ENCODE measurements at regions not wholly inside any gene's neighbourhood (a gene's known extent, or its start where the extent isn't known, plus 50 kb on each side); places are given as distances from the start of the nearest gene placed in this dataset.

GRCh38 chr7:48992816-48993215 lies 68.5 kb downstream of the CDC14C start:
- Histone ChIP-seq H3K27ac (ENCODE audit: low read depth, low read length) (no peak overlapping the region), H3K4me1 (ENCODE audit: control insufficient read depth in 2 of 2, insufficient read depth in 2 of 2, low read length in 2 of 2) (no peaks in the 10 kb centered on the region), H3K36me3 (ENCODE audit: control insufficient read depth in 2 of 3, insufficient read depth in 3 of 3, low read length in 3 of 3) (no peaks in the 10 kb centered on the region), H3K4me3 (ENCODE audit: low read length) (no peak overlapping the region), H3K9me3 (ENCODE audit: control insufficient read depth in 2 of 3, low read length in 3 of 3) (no peaks in the 10 kb centered on the region), H3K27me3 (ENCODE audit: control insufficient read depth in 2 of 2, insufficient read depth in 2 of 2, low read length in 2 of 2) (no peaks in the 10 kb centered on the region)
- intact Hi-C loops (cut with micrococcal nuclease): no loop called here
- Mint-ChIP-seq H3K27me3 (peaks cover 0 to 5% (median 0%) of the 10 kb centered on the region in 5 donors), H3K4me3 (no peak overlapping the region), H3K4me1 (no peaks in the 10 kb centered on the region), H3K36me3 (no peaks in the 10 kb centered on the region), H3K9me3 (peaks cover 0 to 20% (median 5%) of the 10 kb centered on the region in 11 donors), H3K27ac (no peak overlapping the region)
- CTCF ChIA-PET: no interaction called here
- DNase-seq (no peak), ATAC-seq (no peak)
- POLR2A ChIA-PET: no interaction called here

- Mint-ChIP-seq H3K4me3 (no peak overlapping the region), H3K4me1 (peaks cover 0 to 1% (median 0%) of the 10 kb centered on the region in 7 donors), H3K27me3 (no peaks in the 10 kb centered on the region), H3K36me3 (no peaks in the 10 kb centered on the region), H3K27ac (no peak overlapping the region), H3K9me3 (peaks cover 1 to 24% (median 7%) of the 10 kb centered on the region in 11 donors)
- no peaks in the 10 kb centered on the region for H3K9me3 ChIP-seq (ENCODE audit: control insufficient read depth in 2 of 3, low read length in 3 of 3)
- intact Hi-C loops (cut with micrococcal nuclease): loop anchor here in 1 of 2 donors (2.0 kb wide), 1 partner anchor 851 kb away; no protein-coding TSS in a partner anchor
- POLR2A ChIA-PET: no interaction called here
- CTCF ChIA-PET: no interaction called here
- H3K27me3 ChIP-seq (ENCODE audit: control insufficient read depth in 2 of 2, insufficient read depth in 2 of 2, low read length in 2 of 2): no peaks in the 10 kb centered on the region
- H3K4me1 ChIP-seq (ENCODE audit: control insufficient read depth in 2 of 2, insufficient read depth in 2 of 2, low read length in 2 of 2): no peaks in the 10 kb centered on the region
- H3K27ac ChIP-seq (ENCODE audit: low read depth, low read length): no peak overlapping the region
- H3K4me3 ChIP-seq (ENCODE audit: low read length): no peak overlapping the region
- no peaks in the 10 kb centered on the region for H3K36me3 ChIP-seq (ENCODE audit: control insufficient read depth in 2 of 3, insufficient read depth in 3 of 3, low read length in 3 of 3)
- DNase-seq (no peak), ATAC-seq (no peak)
Observed at GRCh38 chr7:49001610-49002033, 77.3 kb downstream of the CDC14C start.

- Histone ChIP-seq H3K4me3 (ENCODE audit: low read length) (no peak overlapping the region), H3K4me1 (ENCODE audit: control insufficient read depth in 2 of 2, insufficient read depth in 2 of 2, low read length in 2 of 2) (no peaks in the 10 kb centered on the region), H3K27ac (ENCODE audit: low read depth, low read length) (no peak overlapping the region), H3K36me3 (ENCODE audit: control insufficient read depth in 2 of 3, insufficient read depth in 3 of 3, low read length in 3 of 3) (no peaks in the 10 kb centered on the region), H3K27me3 (ENCODE audit: control insufficient read depth in 2 of 2, insufficient read depth in 2 of 2, low read length in 2 of 2) (no peaks in the 10 kb centered on the region), H3K9me3 (ENCODE audit: control insufficient read depth in 2 of 3, low read length in 3 of 3) (no peaks in the 10 kb centered on the region)
- Mint-ChIP-seq H3K27ac (no peak overlapping the region), H3K9me3 (peaks cover 2 to 55% (median 15%) of the 10 kb centered on the region in 11 donors), H3K4me3 (no peak overlapping the region), H3K4me1 (no peaks in the 10 kb centered on the region), H3K27me3 (no peaks in the 10 kb centered on the region), H3K36me3 (peaks cover 0 to 5% (median 0%) of the 10 kb centered on the region in 5 donors)
- ChIA-PET CTCF (no interaction called here), POLR2A (no interaction called here)
- ATAC-seq: no peak
- no peak for DNase-seq
- intact Hi-C loops (cut with micrococcal nuclease): no loop called here
Observed at GRCh38 chr7:49010717-49011116, 86.4 kb downstream of the CDC14C start.

GRCh38 chr7:49014870-49015269 lies 90.5 kb downstream of the CDC14C start:
- peaks cover 0 to 37% (median 6%) of the 10 kb centered on the region in 11 donors for H3K9me3 Mint-ChIP-seq
- no peaks in the 10 kb centered on the region for H3K27me3 Mint-ChIP-seq
- no peaks in the 10 kb centered on the region for H3K4me1 Mint-ChIP-seq
- H3K4me3 Mint-ChIP-seq: no peak overlapping the region
- no peak overlapping the region for H3K27ac Mint-ChIP-seq
- intact Hi-C loops (cut with micrococcal nuclease): no loop called here
- Histone ChIP-seq H3K36me3 (ENCODE audit: control insufficient read depth in 2 of 3, insufficient read depth in 3 of 3, low read length in 3 of 3) (no peaks in the 10 kb centered on the region), H3K4me3 (ENCODE audit: low read length) (no peak overlapping the region), H3K9me3 (ENCODE audit: control insufficient read depth in 2 of 3, low read length in 3 of 3) (no peaks in the 10 kb centered on the region), H3K27me3 (ENCODE audit: control insufficient read depth in 2 of 2, insufficient read depth in 2 of 2, low read length in 2 of 2) (no peaks in the 10 kb centered on the region), H3K27ac (ENCODE audit: low read depth, low read length) (no peak overlapping the region), H3K4me1 (ENCODE audit: control insufficient read depth in 2 of 2, insufficient read depth in 2 of 2, low read length in 2 of 2) (no peaks in the 10 kb centered on the region)
- H3K36me3 Mint-ChIP-seq: no peaks in the 10 kb centered on the region
- ChIA-PET POLR2A (no interaction called here), CTCF (no interaction called here)
- DNase-seq (no peak), ATAC-seq (no peak)

GRCh38 chr7:49020145-49020544 lies 95.8 kb downstream of the CDC14C start:
- intact Hi-C loops (cut with micrococcal nuclease): no loop called here
- DNase-seq: no peak
- Histone ChIP-seq H3K9me3 (ENCODE audit: control insufficient read depth in 2 of 3, low read length in 3 of 3) (no peaks in the 10 kb centered on the region), H3K36me3 (ENCODE audit: control insufficient read depth in 2 of 3, insufficient read depth in 3 of 3, low read length in 3 of 3) (no peaks in the 10 kb centered on the region), H3K4me3 (ENCODE audit: low read length) (no peak overlapping the region), H3K4me1 (ENCODE audit: control insufficient read depth in 2 of 2, insufficient read depth in 2 of 2, low read length in 2 of 2) (no peaks in the 10 kb centered on the region), H3K27ac (ENCODE audit: low read depth, low read length) (no peak overlapping the region), H3K27me3 (ENCODE audit: control insufficient read depth in 2 of 2, insufficient read depth in 2 of 2, low read length in 2 of 2) (no peaks in the 10 kb centered on the region)
- no peaks in the 10 kb centered on the region for H3K27me3 Mint-ChIP-seq
- peaks cover 0 to 19% (median 6%) of the 10 kb centered on the region in 11 donors for H3K9me3 Mint-ChIP-seq
- H3K36me3 Mint-ChIP-seq: no peaks in the 10 kb centered on the region
- ATAC-seq: no peak
- no peak overlapping the region for H3K27ac Mint-ChIP-seq
- no peaks in the 10 kb centered on the region for H3K4me1 Mint-ChIP-seq
- no peak overlapping the region for H3K4me3 Mint-ChIP-seq
- POLR2A ChIA-PET: no interaction called here
- CTCF ChIA-PET: no interaction called here

- no peaks in the 10 kb centered on the region for H3K4me1 Mint-ChIP-seq
- no peaks in the 10 kb centered on the region for H3K27me3 ChIP-seq (ENCODE audit: control insufficient read depth in 2 of 2, insufficient read depth in 2 of 2, low read length in 2 of 2)
- H3K4me1 ChIP-seq (ENCODE audit: control insufficient read depth in 2 of 2, insufficient read depth in 2 of 2, low read length in 2 of 2): no peaks in the 10 kb centered on the region
- no peaks in the 10 kb centered on the region for H3K27me3 Mint-ChIP-seq
- H3K27ac ChIP-seq (ENCODE audit: low read depth, low read length): no peak overlapping the region
- intact Hi-C loops (cut with micrococcal nuclease): no loop called here
- no peak overlapping the region for H3K27ac Mint-ChIP-seq
- H3K36me3 ChIP-seq (ENCODE audit: control insufficient read depth in 2 of 3, insufficient read depth in 3 of 3, low read length in 3 of 3): no peaks in the 10 kb centered on the region
- H3K9me3 ChIP-seq (ENCODE audit: control insufficient read depth in 2 of 3, low read length in 3 of 3): no peaks in the 10 kb centered on the region
- POLR2A ChIA-PET: no interaction called here
- H3K9me3 Mint-ChIP-seq: peaks cover 0 to 8% (median 4%) of the 10 kb centered on the region in 11 donors
- CTCF ChIA-PET: no interaction called here
- ATAC-seq (no peak), DNase-seq (no peak)
- H3K4me3 ChIP-seq (ENCODE audit: low read length): no peak overlapping the region
- no peak overlapping the region for H3K4me3 Mint-ChIP-seq
- H3K36me3 Mint-ChIP-seq: no peaks in the 10 kb centered on the region
Observed at GRCh38 chr7:49022448-49022847, 98.1 kb downstream of the CDC14C start.

GRCh38 chr7:49023345-49024328 lies 99.3 kb downstream of the CDC14C start:
- Histone ChIP-seq H3K27ac (ENCODE audit: low read depth, low read length) (no peak overlapping the region), H3K36me3 (ENCODE audit: control insufficient read depth in 2 of 3, insufficient read depth in 3 of 3, low read length in 3 of 3) (no peaks in the 10 kb centered on the region), H3K27me3 (ENCODE audit: control insufficient read depth in 2 of 2, insufficient read depth in 2 of 2, low read length in 2 of 2) (no peaks in the 10 kb centered on the region), H3K4me1 (ENCODE audit: control insufficient read depth in 2 of 2, insufficient read depth in 2 of 2, low read length in 2 of 2) (no peaks in the 10 kb centered on the region), H3K4me3 (ENCODE audit: low read length) (no peak overlapping the region), H3K9me3 (ENCODE audit: control insufficient read depth in 2 of 3, low read length in 3 of 3) (no peaks in the 10 kb centered on the region)
- H3K27ac Mint-ChIP-seq: no peak overlapping the region
- H3K27me3 Mint-ChIP-seq: no peaks in the 10 kb centered on the region
- DNase-seq (no peak), ATAC-seq (no peak)
- ChIA-PET CTCF (no interaction called here), POLR2A (no interaction called here)
- no peak overlapping the region for H3K4me3 Mint-ChIP-seq
- peaks cover 0 to 8% (median 4%) of the 10 kb centered on the region in 11 donors for H3K9me3 Mint-ChIP-seq
- intact Hi-C loops (cut with micrococcal nuclease): no loop called here
- H3K4me1 Mint-ChIP-seq: no peaks in the 10 kb centered on the region
- H3K36me3 Mint-ChIP-seq: no peaks in the 10 kb centered on the region
